Neural cell (in vitro differentiated cells): ENCODE measurements at regions not wholly inside any gene's neighbourhood (a gene's known extent, or its start where the extent isn't known, plus 50 kb on each side); places are given as distances from the start of the nearest gene placed in this dataset.

Experiments
- H2AFZ ChIP-seq: fragments of 200-600, 300-800 bp; sonication (generic), shearing (Covaris generic); 2 replicates; pipeline ENCODE4 v1.6.0; 2014; ENCODE audit warnings: low read depth, mild to moderate bottlenecking, antibody characterized with exemption, low read length, moderate library complexity
- H3F3A ChIP-seq: fragments of 200-600 bp; shearing (Covaris generic); 2 replicates; pipeline ENCODE4 v1.6.1; 2016; ENCODE audit warnings: mild to moderate bottlenecking, moderate library complexity, mixed read lengths, antibody characterized with exemption, low read length; ENCODE audit not compliant: insufficient read depth, poor library complexity, severe bottlenecking
- H3K27ac ChIP-seq: fragments of 200-600, 300-800 bp; sonication (generic), shearing (Covaris generic); 2 replicates; pipeline ENCODE4 v1.5.1; 2014; ENCODE audit warnings: mild to moderate bottlenecking, low read length, moderate library complexity
- H3K27me3 ChIP-seq: fragments of 300-800, 200-600 bp; sonication (generic), shearing (Covaris generic); 2 replicates; pipeline ENCODE4 v1.6.0; 2014; ENCODE audit warnings: mild to moderate bottlenecking, low read depth, low read length, moderate library complexity; ENCODE audit not compliant: insufficient read depth
- H3K36me3 ChIP-seq: fragments of 300-800, 200-600 bp; sonication (generic), shearing (Covaris generic); 2 replicates; pipeline ENCODE4 v1.5.1; 2014; ENCODE audit warnings: mild to moderate bottlenecking, antibody characterized with exemption, low read length, moderate library complexity; ENCODE audit not compliant: insufficient read depth
- H3K4me2 ChIP-seq: fragments of 300-800, 200-600 bp; sonication (generic), shearing (Covaris generic); 2 replicates; pipeline ENCODE4 v1.6.0; 2014; ENCODE audit warnings: mild to moderate bottlenecking, low read length
- H3K4me3 ChIP-seq: fragments of 300-800, 200-600 bp; sonication (generic), shearing (Covaris generic); 2 replicates; pipeline ENCODE4 v1.5.1; 2014; ENCODE audit warnings: mild to moderate bottlenecking, low read length, moderate library complexity
- H3K79me2 ChIP-seq: fragments of 200-600 bp; shearing (Covaris generic); replicated peaks from 2 replicates; pipeline ENCODE4 v1.6.0; 2014; ENCODE audit warnings: mild to moderate bottlenecking, low read length, moderate library complexity; ENCODE audit not compliant: insufficient read depth
- H3K9ac ChIP-seq: fragments of 300-800, 200-600 bp; sonication (generic), shearing (Covaris generic); 2 replicates; pipeline ENCODE4 v1.6.1; 2016; ENCODE audit warnings: mild to moderate bottlenecking, low read length, mixed read lengths
- H3K9me2 ChIP-seq: fragments of 200-600 bp; shearing (Covaris generic); 2 replicates; pipeline ENCODE4 v1.6.1; 2016; ENCODE audit warnings: mild to moderate bottlenecking, low read length, mixed read lengths; ENCODE audit not compliant: insufficient read depth
- H3K9me3 ChIP-seq: fragments of 200-600, 300-800 bp; sonication (generic), shearing (Covaris generic); 2 replicates; pipeline ENCODE4 v1.6.1; 2016; ENCODE audit warnings: mild to moderate bottlenecking, mixed run types, low read length, moderate library complexity, mixed read lengths
- H4K20me1 ChIP-seq: fragments of 200-600 bp; shearing (Covaris generic); 2 replicates; pipeline ENCODE4 v1.6.1; 2016; ENCODE audit warnings: mild to moderate bottlenecking, mixed run types; ENCODE audit not compliant: insufficient read depth
- EP300 ChIP-seq: fragments of 450-650 bp; conservative IDR thresholded peaks from 2 replicates; pipeline ENCODE4 v1.6.1; 2014; ENCODE audit warnings: antibody characterized with exemption, mild to moderate bottlenecking, moderate library complexity; ENCODE audit not compliant: poor library complexity, severe bottlenecking
- EZH2 ChIP-seq: fragments of 200-600, 300-800 bp; shearing (Covaris generic), sonication (generic); IDR thresholded peaks from 2 replicates; pipeline ENCODE4 v1.6.1; 2014; ENCODE audit warnings: antibody characterized with exemption, low read length, borderline replicate concordance, mild to moderate bottlenecking; ENCODE audit not compliant: insufficient read depth, poor library complexity, severe bottlenecking
- MXI1 ChIP-seq: fragments of 450-650 bp; conservative IDR thresholded peaks from 2 replicates; pipeline ENCODE4 v1.6.1; 2014; ENCODE audit warnings: antibody characterized with exemption, mild to moderate bottlenecking; ENCODE audit not compliant: poor library complexity, severe bottlenecking
- POLR2AphosphoS5 ChIP-seq: IDR thresholded peaks from 2 replicates; pipeline ENCODE4 v1.6.1; 2012
- RAD21 ChIP-seq: fragments of 450-650 bp; conservative IDR thresholded peaks from 2 replicates; pipeline ENCODE4 v1.6.1; 2014; ENCODE audit warnings: antibody characterized with exemption, mild to moderate bottlenecking, moderate library complexity
- SMC3 ChIP-seq: fragments of 450-650 bp; conservative IDR thresholded peaks from 2 replicates; pipeline ENCODE4 v1.6.1; 2014; ENCODE audit warnings: antibody characterized with exemption, mild to moderate bottlenecking, moderate library complexity; ENCODE audit not compliant: poor library complexity
- TAF1 ChIP-seq: IDR thresholded peaks from 2 replicates; pipeline ENCODE4 v1.6.1; 2012; ENCODE audit warnings: low read depth
- TF ChIP-seq, protein P1 (sequence below): fragments of 450-650 bp; IDR thresholded peaks from 2 replicates; pipeline ENCODE4 v1.5.1; 2014; ENCODE audit warnings: antibody characterized with exemption, mild to moderate bottlenecking, moderate library complexity; ENCODE audit not compliant: poor library complexity, severe bottlenecking
- TF ChIP-seq, protein P2 (sequence below): IDR thresholded peaks from 2 replicates; pipeline ENCODE4 v1.6.1; 2012; ENCODE audit warnings: borderline replicate concordance

DNA sequence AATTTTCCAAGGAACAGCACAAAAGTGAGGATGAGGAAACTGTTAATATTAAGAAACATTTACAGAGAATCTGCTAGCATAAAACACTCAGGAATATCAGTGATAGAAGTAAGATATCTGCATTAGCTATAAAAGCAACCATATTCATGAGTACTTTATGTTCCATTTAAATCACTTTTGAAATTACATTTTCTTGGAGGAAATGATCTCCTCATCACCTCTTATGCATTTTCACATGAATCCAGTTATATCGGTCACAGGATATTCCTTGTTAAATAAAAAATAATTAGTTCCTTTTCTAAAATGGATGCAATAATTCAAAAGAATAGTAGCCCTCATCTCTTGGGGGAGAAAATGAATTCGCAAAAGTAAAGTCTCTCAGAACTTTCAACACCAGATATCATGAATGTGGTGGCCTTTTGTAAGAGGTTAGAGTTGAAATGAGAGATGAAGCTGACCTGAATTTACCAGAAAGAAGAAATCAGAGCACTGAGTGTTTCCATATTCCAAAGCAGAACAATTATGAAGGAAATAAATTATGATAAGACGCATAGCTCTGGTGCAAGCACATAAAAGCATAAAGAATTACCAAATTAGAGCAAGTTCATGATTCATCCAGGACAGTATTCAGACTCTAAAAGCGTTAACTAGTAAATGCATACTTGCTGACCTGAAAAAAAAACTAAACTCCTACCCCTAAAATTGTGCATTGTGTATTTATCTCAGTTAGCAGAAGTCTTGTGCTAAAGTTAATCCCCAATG is 321.9 kb upstream of the CCDC54 start:
- Histone ChIP-seq H3K9me3 (no peaks in the 10 kb centered on the region), H3K36me3 (no peaks in the 10 kb centered on the region), H3F3A (no peaks in the 10 kb centered on the region), H2AFZ (no peak overlapping the region), H3K4me2 (no peak overlapping the region), H3K9me2 (no peaks in the 10 kb centered on the region), H3K27me3 (no peaks in the 10 kb centered on the region), H3K27ac (no peak overlapping the region), H4K20me1 (no peaks in the 10 kb centered on the region), H3K4me3 (no peak overlapping the region), H3K79me2 (no peaks in the 10 kb centered on the region), H3K9ac (no peak overlapping the region)
- TF ChIP-seq SMC3 = no peak
- TF ChIP-seq, protein P1, sequence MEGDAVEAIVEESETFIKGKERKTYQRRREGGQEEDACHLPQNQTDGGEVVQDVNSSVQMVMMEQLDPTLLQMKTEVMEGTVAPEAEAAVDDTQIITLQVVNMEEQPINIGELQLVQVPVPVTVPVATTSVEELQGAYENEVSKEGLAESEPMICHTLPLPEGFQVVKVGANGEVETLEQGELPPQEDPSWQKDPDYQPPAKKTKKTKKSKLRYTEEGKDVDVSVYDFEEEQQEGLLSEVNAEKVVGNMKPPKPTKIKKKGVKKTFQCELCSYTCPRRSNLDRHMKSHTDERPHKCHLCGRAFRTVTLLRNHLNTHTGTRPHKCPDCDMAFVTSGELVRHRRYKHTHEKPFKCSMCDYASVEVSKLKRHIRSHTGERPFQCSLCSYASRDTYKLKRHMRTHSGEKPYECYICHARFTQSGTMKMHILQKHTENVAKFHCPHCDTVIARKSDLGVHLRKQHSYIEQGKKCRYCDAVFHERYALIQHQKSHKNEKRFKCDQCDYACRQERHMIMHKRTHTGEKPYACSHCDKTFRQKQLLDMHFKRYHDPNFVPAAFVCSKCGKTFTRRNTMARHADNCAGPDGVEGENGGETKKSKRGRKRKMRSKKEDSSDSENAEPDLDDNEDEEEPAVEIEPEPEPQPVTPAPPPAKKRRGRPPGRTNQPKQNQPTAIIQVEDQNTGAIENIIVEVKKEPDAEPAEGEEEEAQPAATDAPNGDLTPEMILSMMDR = no peak
- TF ChIP-seq EP300 = no peak
- TF ChIP-seq POLR2AphosphoS5 = no peak
- no peak for TF ChIP-seq EZH2
- no peak for TF ChIP-seq RAD21
- no peak for TF ChIP-seq TAF1
- TF ChIP-seq MXI1 = no peak
- TF ChIP-seq, protein P2, sequence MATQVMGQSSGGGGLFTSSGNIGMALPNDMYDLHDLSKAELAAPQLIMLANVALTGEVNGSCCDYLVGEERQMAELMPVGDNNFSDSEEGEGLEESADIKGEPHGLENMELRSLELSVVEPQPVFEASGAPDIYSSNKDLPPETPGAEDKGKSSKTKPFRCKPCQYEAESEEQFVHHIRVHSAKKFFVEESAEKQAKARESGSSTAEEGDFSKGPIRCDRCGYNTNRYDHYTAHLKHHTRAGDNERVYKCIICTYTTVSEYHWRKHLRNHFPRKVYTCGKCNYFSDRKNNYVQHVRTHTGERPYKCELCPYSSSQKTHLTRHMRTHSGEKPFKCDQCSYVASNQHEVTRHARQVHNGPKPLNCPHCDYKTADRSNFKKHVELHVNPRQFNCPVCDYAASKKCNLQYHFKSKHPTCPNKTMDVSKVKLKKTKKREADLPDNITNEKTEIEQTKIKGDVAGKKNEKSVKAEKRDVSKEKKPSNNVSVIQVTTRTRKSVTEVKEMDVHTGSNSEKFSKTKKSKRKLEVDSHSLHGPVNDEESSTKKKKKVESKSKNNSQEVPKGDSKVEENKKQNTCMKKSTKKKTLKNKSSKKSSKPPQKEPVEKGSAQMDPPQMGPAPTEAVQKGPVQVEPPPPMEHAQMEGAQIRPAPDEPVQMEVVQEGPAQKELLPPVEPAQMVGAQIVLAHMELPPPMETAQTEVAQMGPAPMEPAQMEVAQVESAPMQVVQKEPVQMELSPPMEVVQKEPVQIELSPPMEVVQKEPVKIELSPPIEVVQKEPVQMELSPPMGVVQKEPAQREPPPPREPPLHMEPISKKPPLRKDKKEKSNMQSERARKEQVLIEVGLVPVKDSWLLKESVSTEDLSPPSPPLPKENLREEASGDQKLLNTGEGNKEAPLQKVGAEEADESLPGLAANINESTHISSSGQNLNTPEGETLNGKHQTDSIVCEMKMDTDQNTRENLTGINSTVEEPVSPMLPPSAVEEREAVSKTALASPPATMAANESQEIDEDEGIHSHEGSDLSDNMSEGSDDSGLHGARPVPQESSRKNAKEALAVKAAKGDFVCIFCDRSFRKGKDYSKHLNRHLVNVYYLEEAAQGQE = no peak

DNA sequence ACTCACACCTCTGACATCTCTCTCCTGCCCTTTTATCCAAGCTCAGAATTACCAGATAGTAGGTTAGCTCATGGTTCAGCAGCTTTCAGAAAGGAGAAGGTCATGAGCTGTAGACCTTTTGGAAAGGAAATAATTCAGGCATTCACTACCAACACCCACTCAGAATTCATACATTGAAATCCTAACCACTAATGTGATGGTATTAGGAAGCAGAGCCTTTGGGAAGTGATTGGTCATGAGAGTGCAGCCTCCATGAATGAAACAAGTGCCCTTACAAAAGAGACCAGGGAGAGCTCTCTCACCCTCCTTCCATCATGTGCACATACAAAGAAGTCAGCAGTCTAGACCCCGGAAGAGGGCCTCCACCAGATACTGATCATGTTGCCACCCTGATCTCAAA is 315.8 kb upstream of the CCDC54 start:
- Histone ChIP-seq H3F3A (no peaks in the 10 kb centered on the region), H3K4me2 (no peak overlapping the region), H3K9me3 (no peaks in the 10 kb centered on the region), H3K4me3 (no peak overlapping the region), H3K79me2 (no peaks in the 10 kb centered on the region), H2AFZ (no peak overlapping the region), H4K20me1 (no peaks in the 10 kb centered on the region), H3K36me3 (no peaks in the 10 kb centered on the region), H3K27me3 (no peaks in the 10 kb centered on the region), H3K27ac (no peak overlapping the region), H3K9me2 (no peaks in the 10 kb centered on the region), H3K9ac (no peak overlapping the region)
- TF ChIP-seq POLR2AphosphoS5 (no peak), EZH2 (no peak), MXI1 (no peak), EP300 (no peak), TAF1 (no peak), SMC3 (no peak), RAD21 (no peak)
- TF ChIP-seq, protein P2 = no peak
- TF ChIP-seq, protein P1 = no peak
